Stimulated activated CD8-positive, alpha-beta memory T cell treated with anti-CD3 and anti-CD28 coated beads, Interleukin-2, amount 100 ng/mL, for 1 hour (primary cell): ENCODE measurements at regions not wholly inside any gene's neighbourhood (a gene's known extent, or its start where the extent isn't known, plus 50 kb on each side); places are given as distances from the start of the nearest gene placed in this dataset.

Experiments
- DNase-seq, 2 donors: peaks; one replicate each; pipeline ENCODE4 v3.0.0-alpha.2; 2020; ENCODE audit warnings: low read depth in 2 of 2

GRCh38 chr4:24060932-24061331 lies 171.1 kb upstream of the PPARGC1A start:
- no peak for DNase-seq

- DNase-seq = no peak
Observed at GRCh38 chr4:24059839-24060238, 170.0 kb upstream of the PPARGC1A start.

- no peak for DNase-seq
Observed at GRCh38 chr4:24057915-24058559, 168.2 kb upstream of the PPARGC1A start.

GRCh38 chr4:24056289-24056688 lies 166.4 kb upstream of the PPARGC1A start:
- no peak for DNase-seq

- DNase-seq = no peak
Observed at GRCh38 chr4:24055623-24056022, 165.8 kb upstream of the PPARGC1A start.

- DNase-seq = no peak
Observed at GRCh38 chr4:24054910-24055309, 165.1 kb upstream of the PPARGC1A start.

- DNase-seq = no peak
Observed at GRCh38 chr4:24053934-24054333, 164.1 kb upstream of the PPARGC1A start.

GRCh38 chr4:24044610-24045589 lies 155.1 kb upstream of the PPARGC1A start:
- no peak for DNase-seq

GRCh38 chr4:24042094-24042493 lies 152.2 kb upstream of the PPARGC1A start:
- no peak for DNase-seq

- no peak for DNase-seq
Observed at GRCh38 chr4:24040811-24041210, 151.0 kb upstream of the PPARGC1A start.

- DNase-seq = no peak
Observed at GRCh38 chr4:24033626-24034025, 143.8 kb upstream of the PPARGC1A start.

- DNase-seq = no peak
Observed at GRCh38 chr4:24032371-24032989, 142.6 kb upstream of the PPARGC1A start.

GRCh38 chr4:24026596-24026995 lies 136.7 kb upstream of the PPARGC1A start:
- DNase-seq = no peak

- DNase-seq = no peak
Observed at GRCh38 chr4:24024605-24025004, 134.8 kb upstream of the PPARGC1A start.

- no peak for DNase-seq
Observed at GRCh38 chr4:24024157-24024556, 134.3 kb upstream of the PPARGC1A start.

- no peak for DNase-seq
Observed at GRCh38 chr4:24015782-24016181, 125.9 kb upstream of the PPARGC1A start.

- no peak for DNase-seq
Observed at GRCh38 chr4:24013668-24014422, 124.0 kb upstream of the PPARGC1A start.

GRCh38 chr4:24010994-24011393 lies 121.1 kb upstream of the PPARGC1A start:
- no peak for DNase-seq

GRCh38 chr4:24010573-24010972 lies 120.7 kb upstream of the PPARGC1A start:
- no peak for DNase-seq

- DNase-seq = no peak
Observed at GRCh38 chr4:24007860-24008261, 118.0 kb upstream of the PPARGC1A start.

- no peak for DNase-seq
Observed at GRCh38 chr4:24006269-24006668, 116.4 kb upstream of the PPARGC1A start.

GRCh38 chr4:24003926-24004325 lies 114.1 kb upstream of the PPARGC1A start:
- DNase-seq = no peak
